ENCODE measurements at regions not wholly inside any gene's neighbourhood (a gene's known extent, or its start where the extent isn't known, plus 50 kb on each side); places are given as distances from the start of the nearest gene placed in this dataset.
A peak's percentile ranks its signal among the peaks of the same experiment; 100 is the strongest.

GRCh38 chrX:44723426-44723825 lies 120.4 kb upstream of the DUSP21 start:
- no peaks in the 10 kb centered on the region for H4K20me1 ChIP-seq (ENCODE audit: control insufficient read depth, extremely low read depth, insufficient read depth, low read length)
- no peak overlapping the region for H3K9ac ChIP-seq (ENCODE audit: insufficient read depth, low read length)
- no peaks in the 10 kb centered on the region for H3K27me3 ChIP-seq (ENCODE audit: control insufficient read depth, insufficient read depth, low read length)
- H3K36me3 ChIP-seq (ENCODE audit: control insufficient read depth, insufficient read depth, low read length), result no peaks in the 10 kb centered on the region
- TF ChIP-seq CTCF (conservative IDR thresholded peaks at IDR 0.05 in 1 of 2, IDR thresholded peaks at IDR 0.05 in 1 of 2; ENCODE audit: low read depth in 1 of 2, low read length in 2 of 2), result no peak
- no peak for TF ChIP-seq EZH2 (IDR thresholded peaks at IDR 0.05; ENCODE audit: low read length, missing control alignments)
- H3K9me3 ChIP-seq (ENCODE audit: control insufficient read depth, insufficient read depth, low read depth, low read length), result no peaks in the 10 kb centered on the region
- no peak for DNase-seq (ENCODE audit: low read depth in 2 of 2)
- no peak overlapping the region for H2AFZ ChIP-seq (ENCODE audit: low read length)
- no peak overlapping the region for H3K4me2 ChIP-seq (ENCODE audit: extremely low read depth, insufficient read depth, low read length)
- H3K4me1 ChIP-seq (ENCODE audit: control insufficient read depth, extremely low read depth, insufficient read depth, low read length), result no peaks in the 10 kb centered on the region
- no peaks in the 10 kb centered on the region for H3K79me2 ChIP-seq (ENCODE audit: control insufficient read depth, insufficient read depth, low read length)
- H3K4me3 ChIP-seq (replicated peaks in 1 of 4; ENCODE audit: control extremely low read depth in 1 of 4, insufficient read depth in 1 of 4, low read depth in 3 of 4, low read length in 4 of 4), result no peak overlapping the region
- no peak overlapping the region for H3K27ac ChIP-seq (ENCODE audit: insufficient read depth, low read length)

GRCh38 chrX:44708470-44708869 lies 135.4 kb upstream of the DUSP21 start:
- no peaks in the 10 kb centered on the region for H3K4me1 ChIP-seq (ENCODE audit: control insufficient read depth, extremely low read depth, insufficient read depth, low read length)
- H2AFZ ChIP-seq (ENCODE audit: low read length), result no peak overlapping the region
- H3K79me2 ChIP-seq (ENCODE audit: control insufficient read depth, insufficient read depth, low read length), result no peaks in the 10 kb centered on the region
- H3K36me3 ChIP-seq (ENCODE audit: control insufficient read depth, insufficient read depth, low read length), result no peaks in the 10 kb centered on the region
- no peak overlapping the region for H3K9ac ChIP-seq (ENCODE audit: insufficient read depth, low read length)
- H3K27ac ChIP-seq (ENCODE audit: insufficient read depth, low read length), result no peak overlapping the region
- TF ChIP-seq EZH2 (IDR thresholded peaks at IDR 0.05; ENCODE audit: low read length, missing control alignments) (no peak), CTCF (conservative IDR thresholded peaks at IDR 0.05 in 1 of 2, IDR thresholded peaks at IDR 0.05 in 1 of 2; ENCODE audit: low read depth in 1 of 2, low read length in 2 of 2) (no peak)
- H3K4me2 ChIP-seq (ENCODE audit: extremely low read depth, insufficient read depth, low read length), result no peak overlapping the region
- no peak for DNase-seq (ENCODE audit: low read depth in 2 of 2)
- H3K4me3 ChIP-seq (replicated peaks in 1 of 4; ENCODE audit: control extremely low read depth in 1 of 4, insufficient read depth in 1 of 4, low read depth in 3 of 4, low read length in 4 of 4), result no peak overlapping the region
- no peaks in the 10 kb centered on the region for H3K9me3 ChIP-seq (ENCODE audit: control insufficient read depth, insufficient read depth, low read depth, low read length)
- no peaks in the 10 kb centered on the region for H4K20me1 ChIP-seq (ENCODE audit: control insufficient read depth, extremely low read depth, insufficient read depth, low read length)
- H3K27me3 ChIP-seq (ENCODE audit: control insufficient read depth, insufficient read depth, low read length), result no peaks in the 10 kb centered on the region

GRCh38 chrX:44705817-44706551 lies 137.8 kb upstream of the DUSP21 start:
- peak in 1 of 2 donors; percentile 7 for DNase-seq (ENCODE audit: low read depth in 2 of 2)

More at GRCh38 chrX:44705817-44706551, 137.8 kb upstream of the DUSP21 start:
- H3K4me3 ChIP-seq (replicated peaks in 1 of 4; ENCODE audit: control extremely low read depth in 1 of 4, insufficient read depth in 1 of 4, low read depth in 3 of 4, low read length in 4 of 4), result no peak overlapping the region
- no peaks in the 10 kb centered on the region for H3K79me2 ChIP-seq (ENCODE audit: control insufficient read depth, insufficient read depth, low read length)
- H3K27ac ChIP-seq (ENCODE audit: insufficient read depth, low read length), result no peak overlapping the region
- TF ChIP-seq EZH2 (IDR thresholded peaks at IDR 0.05; ENCODE audit: low read length, missing control alignments) (no peak), CTCF (conservative IDR thresholded peaks at IDR 0.05 in 1 of 2, IDR thresholded peaks at IDR 0.05 in 1 of 2; ENCODE audit: low read depth in 1 of 2, low read length in 2 of 2) (no peak)
- H3K4me1 ChIP-seq (ENCODE audit: control insufficient read depth, extremely low read depth, insufficient read depth, low read length), result no peaks in the 10 kb centered on the region
- no peak overlapping the region for H2AFZ ChIP-seq (ENCODE audit: low read length)
- no peaks in the 10 kb centered on the region for H3K27me3 ChIP-seq (ENCODE audit: control insufficient read depth, insufficient read depth, low read length)
- no peaks in the 10 kb centered on the region for H3K36me3 ChIP-seq (ENCODE audit: control insufficient read depth, insufficient read depth, low read length)
- no peak overlapping the region for H3K4me2 ChIP-seq (ENCODE audit: extremely low read depth, insufficient read depth, low read length)
- H3K9me3 ChIP-seq (ENCODE audit: control insufficient read depth, insufficient read depth, low read depth, low read length), result no peaks in the 10 kb centered on the region
- H3K9ac ChIP-seq (ENCODE audit: insufficient read depth, low read length), result no peak overlapping the region
- no peaks in the 10 kb centered on the region for H4K20me1 ChIP-seq (ENCODE audit: control insufficient read depth, extremely low read depth, insufficient read depth, low read length)

Data from fibroblast of lung (primary cell).